ENCODE measurements at regions not wholly inside any gene's neighbourhood (a gene's known extent, or its start where the extent isn't known, plus 50 kb on each side); places are given as distances from the start of the nearest gene placed in this dataset.

GRCh38 chr6:90849686-90850085 lies 262.8 kb upstream of the MAP3K7 start:
- ChIA-PET POLR2A (no interaction called here), CTCF (no interaction called here)
- TF ChIP-seq, protein P1, sequence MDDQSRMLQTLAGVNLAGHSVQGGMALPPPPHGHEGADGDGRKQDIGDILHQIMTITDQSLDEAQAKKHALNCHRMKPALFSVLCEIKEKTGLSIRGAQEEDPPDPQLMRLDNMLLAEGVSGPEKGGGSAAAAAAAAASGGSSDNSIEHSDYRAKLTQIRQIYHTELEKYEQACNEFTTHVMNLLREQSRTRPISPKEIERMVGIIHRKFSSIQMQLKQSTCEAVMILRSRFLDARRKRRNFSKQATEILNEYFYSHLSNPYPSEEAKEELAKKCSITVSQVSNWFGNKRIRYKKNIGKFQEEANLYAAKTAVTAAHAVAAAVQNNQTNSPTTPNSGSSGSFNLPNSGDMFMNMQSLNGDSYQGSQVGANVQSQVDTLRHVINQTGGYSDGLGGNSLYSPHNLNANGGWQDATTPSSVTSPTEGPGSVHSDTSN (IDR thresholded peaks at IDR 0.05): no peak
- TF ChIP-seq JUN (IDR thresholded peaks at IDR 0.05) (no peak), JUNB (IDR thresholded peaks at IDR 0.05) (no peak), RCOR1 (IDR thresholded peaks at IDR 0.05; ENCODE audit: low read depth, low read length) (no peak), SREBF2 (IDR thresholded peaks at IDR 0.05) (no peak), MYC (IDR thresholded peaks at IDR 0.05; ENCODE audit: borderline replicate concordance, low read length) (no peak), CHD2 (IDR thresholded peaks at IDR 0.05; ENCODE audit: low read length, partially characterized antibody) (no peak)
- TF ChIP-seq, protein P2, sequence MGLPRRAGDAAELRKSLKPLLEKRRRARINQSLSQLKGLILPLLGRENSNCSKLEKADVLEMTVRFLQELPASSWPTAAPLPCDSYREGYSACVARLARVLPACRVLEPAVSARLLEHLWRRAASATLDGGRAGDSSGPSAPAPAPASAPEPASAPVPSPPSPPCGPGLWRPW (IDR thresholded peaks at IDR 0.05): no peak
- no peak overlapping the region for H3K4me3 ChIP-seq
- no peaks in the 10 kb centered on the region for H3K9me3 ChIP-seq
- no peaks in the 10 kb centered on the region for H3K4me1 ChIP-seq
- no peak for ATAC-seq
- 0% methylated on average over 3 of the region's 3 CpGs for WGBS (ENCODE audit: missing lambda C conversion rate)
- no peak for DNase-seq (ENCODE audit: low read depth in 1 of 2, low spot score in 1 of 2)
- no peak overlapping the region for H3K27ac ChIP-seq
- H3K4me2 ChIP-seq: no peak overlapping the region
- no peak for FAIRE-seq

DNA sequence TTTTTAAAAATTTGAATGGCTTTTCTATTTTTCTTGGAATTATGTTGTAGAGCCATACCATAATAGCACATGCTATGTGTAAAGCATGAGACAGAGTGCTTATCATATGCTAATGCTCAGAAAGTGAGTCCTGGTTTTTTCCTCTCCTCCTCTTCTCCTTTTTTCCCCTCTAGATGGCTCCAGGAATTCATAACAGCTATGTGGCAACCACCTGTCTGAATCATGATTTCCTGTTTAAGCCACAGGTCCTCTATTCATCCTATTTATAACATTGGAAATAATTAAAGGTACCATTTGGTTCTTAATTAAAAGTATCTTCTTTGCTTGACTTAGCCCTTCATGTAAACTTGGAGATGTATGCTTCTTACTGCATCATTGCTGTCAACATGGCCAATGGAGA lies 260.0 kb upstream of the MAP3K7 start:
- no peak overlapping the region for H3K27ac ChIP-seq
- no peak for TF ChIP-seq EHMT2 (IDR thresholded peaks at IDR 0.05; ENCODE audit: low read depth)
- DNase-seq (ENCODE audit: low read depth in 1 of 2, low spot score in 1 of 2) (no peak), FAIRE-seq (no peak), ATAC-seq (no peak)
- CTCF ChIA-PET: no interaction called here
- H3K9me3 ChIP-seq: no peaks in the 10 kb centered on the region
- POLR2A ChIA-PET: no interaction called here
- H3K4me2 ChIP-seq: no peak overlapping the region
- H3K4me3 ChIP-seq: no peak overlapping the region
- H3K4me1 ChIP-seq: no peaks in the 10 kb centered on the region

DNA sequence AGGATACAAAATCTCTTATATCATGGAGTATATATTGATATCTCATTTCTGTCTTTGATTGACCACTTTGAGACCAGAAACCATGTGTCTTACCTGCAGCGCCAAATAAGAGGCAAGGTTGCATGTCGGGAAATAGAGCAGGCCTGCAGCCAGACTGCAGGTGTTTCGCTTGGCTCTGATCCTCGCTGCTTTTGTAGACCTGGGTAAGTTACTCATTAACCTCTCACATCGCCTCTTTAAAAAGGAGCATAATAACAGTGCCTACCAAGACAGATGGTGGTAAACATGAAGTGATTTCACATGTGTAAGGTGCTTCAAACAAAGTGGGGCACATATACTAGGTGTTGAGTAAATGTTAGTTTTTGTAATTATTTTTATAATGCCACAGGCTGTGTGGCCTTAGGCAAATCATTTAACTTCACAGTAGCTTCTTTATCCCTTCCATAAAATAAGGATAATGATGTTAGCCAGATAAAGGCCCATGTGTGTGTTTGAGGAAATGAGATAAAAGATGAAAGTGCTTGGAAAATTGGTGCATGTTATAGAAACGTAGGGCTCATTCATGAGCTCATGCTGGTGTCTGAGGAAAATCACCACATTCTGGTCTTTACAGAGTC lies 248.8 kb upstream of the MAP3K7 start:
- Histone ChIP-seq H3K27ac (no peak overlapping the region), H3K9me3 (no peaks in the 10 kb centered on the region), H3K4me3 (no peak overlapping the region), H3K4me2 (no peak overlapping the region), H3K4me1 (no peaks in the 10 kb centered on the region)
- TF ChIP-seq EP300 (IDR thresholded peaks at IDR 0.05) (no peak), SREBF2 (IDR thresholded peaks at IDR 0.05) (no peak), JUN (IDR thresholded peaks at IDR 0.05) (no peak), ZC3H11A (IDR thresholded peaks at IDR 0.05) (no peak), ZFP36 (IDR thresholded peaks at IDR 0.05; ENCODE audit: borderline replicate concordance, partially characterized antibody) (no peak)
- TF ChIP-seq, protein P1 (IDR thresholded peaks at IDR 0.05): no peak
- TF ChIP-seq, protein P3, sequence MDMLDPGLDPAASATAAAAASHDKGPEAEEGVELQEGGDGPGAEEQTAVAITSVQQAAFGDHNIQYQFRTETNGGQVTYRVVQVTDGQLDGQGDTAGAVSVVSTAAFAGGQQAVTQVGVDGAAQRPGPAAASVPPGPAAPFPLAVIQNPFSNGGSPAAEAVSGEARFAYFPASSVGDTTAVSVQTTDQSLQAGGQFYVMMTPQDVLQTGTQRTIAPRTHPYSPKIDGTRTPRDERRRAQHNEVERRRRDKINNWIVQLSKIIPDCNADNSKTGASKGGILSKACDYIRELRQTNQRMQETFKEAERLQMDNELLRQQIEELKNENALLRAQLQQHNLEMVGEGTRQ (IDR thresholded peaks at IDR 0.05): no peak
- TF ChIP-seq, protein P4, sequence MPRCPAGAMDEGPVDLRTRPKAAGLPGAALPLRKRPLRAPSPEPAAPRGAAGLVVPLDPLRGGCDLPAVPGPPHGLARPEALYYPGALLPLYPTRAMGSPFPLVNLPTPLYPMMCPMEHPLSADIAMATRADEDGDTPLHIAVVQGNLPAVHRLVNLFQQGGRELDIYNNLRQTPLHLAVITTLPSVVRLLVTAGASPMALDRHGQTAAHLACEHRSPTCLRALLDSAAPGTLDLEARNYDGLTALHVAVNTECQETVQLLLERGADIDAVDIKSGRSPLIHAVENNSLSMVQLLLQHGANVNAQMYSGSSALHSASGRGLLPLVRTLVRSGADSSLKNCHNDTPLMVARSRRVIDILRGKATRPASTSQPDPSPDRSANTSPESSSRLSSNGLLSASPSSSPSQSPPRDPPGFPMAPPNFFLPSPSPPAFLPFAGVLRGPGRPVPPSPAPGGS (IDR thresholded peaks at IDR 0.05): no peak
- DNase-seq (ENCODE audit: low read depth in 1 of 2, low spot score in 1 of 2): no peak
- no peak for ATAC-seq
- ChIA-PET POLR2A (no interaction called here), CTCF (no interaction called here)
- 4% methylated on average over 6 of the region's 6 CpGs for WGBS (ENCODE audit: missing lambda C conversion rate)
- FAIRE-seq: no peak

- ATAC-seq: no peak
- ChIA-PET CTCF (no interaction called here), POLR2A (no interaction called here)
These were observed 242.4 kb upstream of the MAP3K7 start for GRCh38 chr6:90829311-90829710.

More at GRCh38 chr6:90829311-90829710, 242.4 kb upstream of the MAP3K7 start:
- DNase-seq (ENCODE audit: low read depth in 1 of 2, low spot score in 1 of 2): no peak
- TF ChIP-seq MAFK (IDR thresholded peaks at IDR 0.05; ENCODE audit: partially characterized antibody) (no peak), FOSL2 (IDR thresholded peaks at IDR 0.05) (no peak), FOSL2 (CRISPR knock-in tag; IDR thresholded peaks at IDR 0.05) (no peak), TP53 (CRISPR knock-in tag; IDR thresholded peaks at IDR 0.05) (no peak), CEBPB (IDR thresholded peaks at IDR 0.05) (no peak), RNF2 (IDR thresholded peaks at IDR 0.05; ENCODE audit: borderline replicate concordance, low read depth) (no peak), SREBF2 (IDR thresholded peaks at IDR 0.05) (no peak), EP300 (IDR thresholded peaks at IDR 0.05) (no peak), KDM5A (IDR thresholded peaks at IDR 0.05) (no peak), RARB (CRISPR knock-in tag; IDR thresholded peaks at IDR 0.05) (no peak), SMC3 (IDR thresholded peaks at IDR 0.05) (no peak), RCOR1 (IDR thresholded peaks at IDR 0.05; ENCODE audit: low read depth, low read length) (no peak), HDAC2 (IDR thresholded peaks at IDR 0.05) (no peak), HOXA7 (CRISPR knock-in tag; IDR thresholded peaks at IDR 0.05) (no peak), CHD2 (IDR thresholded peaks at IDR 0.05; ENCODE audit: low read length, partially characterized antibody) (no peak), JUN (IDR thresholded peaks at IDR 0.05) (no peak)
- TF ChIP-seq, protein P5, sequence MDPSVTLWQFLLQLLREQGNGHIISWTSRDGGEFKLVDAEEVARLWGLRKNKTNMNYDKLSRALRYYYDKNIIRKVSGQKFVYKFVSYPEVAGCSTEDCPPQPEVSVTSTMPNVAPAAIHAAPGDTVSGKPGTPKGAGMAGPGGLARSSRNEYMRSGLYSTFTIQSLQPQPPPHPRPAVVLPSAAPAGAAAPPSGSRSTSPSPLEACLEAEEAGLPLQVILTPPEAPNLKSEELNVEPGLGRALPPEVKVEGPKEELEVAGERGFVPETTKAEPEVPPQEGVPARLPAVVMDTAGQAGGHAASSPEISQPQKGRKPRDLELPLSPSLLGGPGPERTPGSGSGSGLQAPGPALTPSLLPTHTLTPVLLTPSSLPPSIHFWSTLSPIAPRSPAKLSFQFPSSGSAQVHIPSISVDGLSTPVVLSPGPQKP (IDR thresholded peaks at IDR 0.05; ENCODE audit: low read depth, low read length): no peak
- no peak for FAIRE-seq
- Histone ChIP-seq H3K9me3 (no peaks in the 10 kb centered on the region), H3K4me3 (no peak overlapping the region), H3K4me1 (no peaks in the 10 kb centered on the region), H3K4me2 (no peak overlapping the region), H3K27ac (no peak overlapping the region)
- 0% methylated on average over 2 of the region's 2 CpGs for WGBS (ENCODE audit: missing lambda C conversion rate)
